ENCODE measurements at regions not wholly inside any gene's neighbourhood (a gene's known extent, or its start where the extent isn't known, plus 50 kb on each side); places are given as distances from the start of the nearest gene placed in this dataset.
A peak's percentile ranks its signal among the peaks of the same experiment; 100 is the strongest.

- no peak for DNase-seq (ENCODE audit: low read depth in 4 of 4, low spot score in 2 of 4)
Measured at GRCh38 chr2:150631236-150631821, 143.9 kb upstream of the RND3 start.

GRCh38 chr2:150630587-150631235 lies 143.2 kb upstream of the RND3 start:
- no peak for DNase-seq (ENCODE audit: low read depth in 4 of 4, low spot score in 2 of 4)

- no peak for DNase-seq (ENCODE audit: low read depth in 4 of 4, low spot score in 2 of 4)
Measured at GRCh38 chr2:150627526-150627925, 140.1 kb upstream of the RND3 start.

- no peak for DNase-seq (ENCODE audit: low read depth in 4 of 4, low spot score in 2 of 4)
Measured at GRCh38 chr2:150626934-150627411, 139.5 kb upstream of the RND3 start.

- DNase-seq (ENCODE audit: low read depth in 4 of 4, low spot score in 2 of 4): no peak
Measured at GRCh38 chr2:150625741-150626140, 138.3 kb upstream of the RND3 start.

- DNase-seq (ENCODE audit: low read depth in 4 of 4, low spot score in 2 of 4): no peak
Measured at GRCh38 chr2:150625303-150625702, 137.8 kb upstream of the RND3 start.

GRCh38 chr2:150624001-150624401 lies 136.5 kb upstream of the RND3 start:
- peak in 1 of 4 donors; percentile 35 for DNase-seq (ENCODE audit: low read depth in 4 of 4, low spot score in 2 of 4)

- DNase-seq (ENCODE audit: low read depth in 4 of 4, low spot score in 2 of 4): no peak
Measured at GRCh38 chr2:150621526-150622213, 134.2 kb upstream of the RND3 start.

- no peak for DNase-seq (ENCODE audit: low read depth in 4 of 4, low spot score in 2 of 4)
Measured at GRCh38 chr2:150620855-150621254, 133.4 kb upstream of the RND3 start.

GRCh38 chr2:150620416-150620815 lies 132.9 kb upstream of the RND3 start:
- no peak for DNase-seq (ENCODE audit: low read depth in 4 of 4, low spot score in 2 of 4)

GRCh38 chr2:150619607-150620330 lies 132.3 kb upstream of the RND3 start:
- DNase-seq (ENCODE audit: low read depth in 4 of 4, low spot score in 2 of 4): no peak

- DNase-seq (ENCODE audit: low read depth in 4 of 4, low spot score in 2 of 4): no peak
Measured at GRCh38 chr2:150618245-150618895, 130.9 kb upstream of the RND3 start.

GRCh38 chr2:150617351-150617978 lies 130.0 kb upstream of the RND3 start:
- DNase-seq (ENCODE audit: low read depth in 4 of 4, low spot score in 2 of 4): no peak

GRCh38 chr2:150612957-150613710 lies 125.7 kb upstream of the RND3 start:
- no peak for DNase-seq (ENCODE audit: low read depth in 4 of 4, low spot score in 2 of 4)

- no peak for DNase-seq (ENCODE audit: low read depth in 4 of 4, low spot score in 2 of 4)
Measured at GRCh38 chr2:150610670-150611279, 123.3 kb upstream of the RND3 start.

- DNase-seq (ENCODE audit: low read depth in 4 of 4, low spot score in 2 of 4): no peak
Measured at GRCh38 chr2:150609831-150610582, 122.5 kb upstream of the RND3 start.

GRCh38 chr2:150608341-150608740 lies 120.9 kb upstream of the RND3 start:
- DNase-seq (ENCODE audit: low read depth in 4 of 4, low spot score in 2 of 4): no peak

GRCh38 chr2:150607390-150607811 lies 119.9 kb upstream of the RND3 start:
- no peak for DNase-seq (ENCODE audit: low read depth in 4 of 4, low spot score in 2 of 4)
